ENCODE measurements at regions not wholly inside any gene's neighbourhood (a gene's known extent, or its start where the extent isn't known, plus 50 kb on each side); places are given as distances from the start of the nearest gene placed in this dataset.

GRCh38 chr17:27983853-27984252 is 58.6 kb upstream of the NLK start:
- H3K36me3 ChIP-seq = no peaks in the 10 kb centered on the region
- H3K27ac ChIP-seq = no peak overlapping the region
- no peak overlapping the region for H3K27ac Mint-ChIP-seq
- peaks cover 9% of the 10 kb centered on the region for H3K4me1 Mint-ChIP-seq
- no peaks in the 10 kb centered on the region for H4K20me1 ChIP-seq (ENCODE audit: low read depth)
- no peaks in the 10 kb centered on the region for H3K4me1 ChIP-seq
- no peaks in the 10 kb centered on the region for H3K79me2 ChIP-seq (ENCODE audit: low read depth)
- no peak overlapping the region for H3K4me3 Mint-ChIP-seq
- H3F3A ChIP-seq (ENCODE audit: low read depth) = no peaks in the 10 kb centered on the region
- H3K9me3 Mint-ChIP-seq = no peaks in the 10 kb centered on the region
- DNase-seq (ENCODE audit: low spot score) = no peak
- no peak overlapping the region for H3K9ac ChIP-seq
- no peak overlapping the region for H3K4me2 ChIP-seq
- peaks cover 5% of the 10 kb centered on the region for H3K27me3 Mint-ChIP-seq (ENCODE audit: insufficient read depth, low read depth)
- H3K27me3 ChIP-seq = no peaks in the 10 kb centered on the region
- no peak overlapping the region for H2AFZ ChIP-seq (replicated peaks)
- no peak overlapping the region for H3K4me3 ChIP-seq
- no peaks in the 10 kb centered on the region for H3K9me3 ChIP-seq (ENCODE audit: low read depth)
- H3K36me3 Mint-ChIP-seq = no peaks in the 10 kb centered on the region
- TF ChIP-seq EZH2 (IDR thresholded peaks at IDR 0.05) = no peak
- TF ChIP-seq EZH2phosphoT487 (IDR thresholded peaks at IDR 0.05) = no peak

GRCh38 chr17:27984404-27984803 is 58.1 kb upstream of the NLK start:
- Histone ChIP-seq H3K36me3 (no peaks in the 10 kb centered on the region), H3K9me3 (ENCODE audit: low read depth) (no peaks in the 10 kb centered on the region), H3K4me1 (no peaks in the 10 kb centered on the region), H3K4me2 (no peak overlapping the region), H3F3A (ENCODE audit: low read depth) (no peaks in the 10 kb centered on the region), H3K9ac (no peak overlapping the region), H3K27ac (no peak overlapping the region), H3K4me3 (no peak overlapping the region), H2AFZ (replicated peaks) (no peak overlapping the region), H3K27me3 (no peaks in the 10 kb centered on the region), H3K79me2 (ENCODE audit: low read depth) (no peaks in the 10 kb centered on the region), H4K20me1 (ENCODE audit: low read depth) (no peaks in the 10 kb centered on the region)
- H3K4me3 Mint-ChIP-seq = no peak overlapping the region
- no peaks in the 10 kb centered on the region for H3K9me3 Mint-ChIP-seq
- peaks cover 5% of the 10 kb centered on the region for H3K27me3 Mint-ChIP-seq (ENCODE audit: insufficient read depth, low read depth)
- TF ChIP-seq CTCF (IDR thresholded peaks at IDR 0.05) (no peak), EZH2 (IDR thresholded peaks at IDR 0.05) (no peak), EZH2phosphoT487 (IDR thresholded peaks at IDR 0.05) (no peak)
- peaks cover 9% of the 10 kb centered on the region for H3K4me1 Mint-ChIP-seq
- peak overlapping the region; percentile 52 for H3K27ac Mint-ChIP-seq
- no peaks in the 10 kb centered on the region for H3K36me3 Mint-ChIP-seq
- DNase-seq (ENCODE audit: low spot score) = no peak

GRCh38 chr17:27984816-27985215 is 57.7 kb upstream of the NLK start:
- no peak overlapping the region for H3K4me3 Mint-ChIP-seq
- peak overlapping the region; percentile 52 for H3K27ac Mint-ChIP-seq
- H3K36me3 Mint-ChIP-seq = no peaks in the 10 kb centered on the region
- no peaks in the 10 kb centered on the region for H3K9me3 ChIP-seq (ENCODE audit: low read depth)
- no peak for DNase-seq (ENCODE audit: low spot score)
- peaks cover 9% of the 10 kb centered on the region for H3K4me1 Mint-ChIP-seq
- no peaks in the 10 kb centered on the region for H3K4me1 ChIP-seq
- H3F3A ChIP-seq (ENCODE audit: low read depth) = no peaks in the 10 kb centered on the region
- H3K27ac ChIP-seq = no peak overlapping the region
- H3K79me2 ChIP-seq (ENCODE audit: low read depth) = no peaks in the 10 kb centered on the region
- H4K20me1 ChIP-seq (ENCODE audit: low read depth) = no peaks in the 10 kb centered on the region
- no peaks in the 10 kb centered on the region for H3K9me3 Mint-ChIP-seq
- no peaks in the 10 kb centered on the region for H3K36me3 ChIP-seq
- peaks cover 5% of the 10 kb centered on the region for H3K27me3 Mint-ChIP-seq (ENCODE audit: insufficient read depth, low read depth)
- no peak overlapping the region for H3K9ac ChIP-seq
- TF ChIP-seq EZH2 (IDR thresholded peaks at IDR 0.05) (no peak), EZH2phosphoT487 (IDR thresholded peaks at IDR 0.05) (no peak), CTCF (IDR thresholded peaks at IDR 0.05) (no peak)
- no peak overlapping the region for H3K4me2 ChIP-seq
- no peak overlapping the region for H3K4me3 ChIP-seq
- H3K27me3 ChIP-seq = no peaks in the 10 kb centered on the region
- no peak overlapping the region for H2AFZ ChIP-seq (replicated peaks)

- no peak overlapping the region for H3K27ac Mint-ChIP-seq
- peaks cover 3% of the 10 kb centered on the region for H3K27me3 Mint-ChIP-seq (ENCODE audit: insufficient read depth, low read depth)
- H3K27ac ChIP-seq = no peak overlapping the region
- H3K4me2 ChIP-seq = no peak overlapping the region
- H2AFZ ChIP-seq (replicated peaks) = peak overlapping the region; percentile 0
- no peaks in the 10 kb centered on the region for H3K9me3 Mint-ChIP-seq
- H3K4me1 ChIP-seq = no peaks in the 10 kb centered on the region
- no peaks in the 10 kb centered on the region for H3K27me3 ChIP-seq
- no peak for DNase-seq (ENCODE audit: low spot score)
- no peak overlapping the region for H3K9ac ChIP-seq
- no peaks in the 10 kb centered on the region for H4K20me1 ChIP-seq (ENCODE audit: low read depth)
- no peaks in the 10 kb centered on the region for H3K9me3 ChIP-seq (ENCODE audit: low read depth)
- no peak overlapping the region for H3K4me3 ChIP-seq
- no peaks in the 10 kb centered on the region for H3F3A ChIP-seq (ENCODE audit: low read depth)
- peaks cover 9% of the 10 kb centered on the region for H3K4me1 Mint-ChIP-seq
- no peaks in the 10 kb centered on the region for H3K79me2 ChIP-seq (ENCODE audit: low read depth)
- H3K4me3 Mint-ChIP-seq = no peak overlapping the region
- H3K36me3 Mint-ChIP-seq = no peaks in the 10 kb centered on the region
- H3K36me3 ChIP-seq = no peaks in the 10 kb centered on the region
- TF ChIP-seq EZH2 (IDR thresholded peaks at IDR 0.05) = no peak
- TF ChIP-seq EZH2phosphoT487 (IDR thresholded peaks at IDR 0.05) = no peak
- no peak for TF ChIP-seq CTCF (IDR thresholded peaks at IDR 0.05)
These were observed 57.2 kb upstream of the NLK start for GRCh38 chr17:27985306-27985705.
